Activated CD4-positive, alpha-beta memory T cell treated with anti-CD3 and anti-CD28 coated beads, Interleukin-2, amount 10 ng/mL, durations not matched to agents 7 days and 5 days (primary cell): ENCODE measurements at regions not wholly inside any gene's neighbourhood (a gene's known extent, or its start where the extent isn't known, plus 50 kb on each side); places are given as distances from the start of the nearest gene placed in this dataset.
"Not testable (repeated sequence)": the region's sequence is repeated elsewhere in the genome, so short reads cannot be mapped to it uniquely, and the experiment has no call there.

Experiments used
- CTCF ChIA-PET: fragments of 350-600 bp; sonication (Branson Sonifier 250); formaldehyde crosslinking; loops from one replicate; lab custom pipeline; 2021; ENCODE audit warnings: antibody characterized with exemption, inconsistent platforms; lab: Charles Lee
- POLR2A ChIA-PET: fragments of 350-600 bp; sonication (Branson Sonifier 250); formaldehyde crosslinking; loops from one replicate; lab custom pipeline; 2021; ENCODE audit warnings: antibody characterized with exemption; lab: Charles Lee
- DNase-seq: peaks from one replicate; pipeline ENCODE4 v3.0.0-alpha.2; 2020
- H3K27ac Mint-ChIP-seq: one replicate; pipeline ENCODE4 v1.8.0; 2021; ENCODE audit warnings: mild to moderate bottlenecking, mixed read lengths
- H3K27me3 Mint-ChIP-seq: one replicate; pipeline ENCODE4 v1.8.0; 2021; ENCODE audit warnings: mixed read lengths
- H3K36me3 Mint-ChIP-seq: one replicate; pipeline ENCODE4 v1.8.0; 2021; ENCODE audit warnings: low read depth, mixed read lengths
- H3K4me1 Mint-ChIP-seq: one replicate; pipeline ENCODE4 v1.8.0; 2021; ENCODE audit warnings: mixed read lengths
- H3K4me3 Mint-ChIP-seq: one replicate; pipeline ENCODE4 v1.8.0; 2021; ENCODE audit warnings: mild to moderate bottlenecking, mixed read lengths
- H3K9me3 Mint-ChIP-seq: one replicate; pipeline ENCODE4 v1.8.0; 2021; ENCODE audit warnings: mixed read lengths

GRCh38 chr16:88233621-88234420 lies 148.9 kb upstream of the ZNF469 start:
- POLR2A ChIA-PET, H3K36me3 Mint-ChIP-seq, DNase-seq, H3K27me3 Mint-ChIP-seq, H3K27ac Mint-ChIP-seq, H3K4me3 Mint-ChIP-seq, H3K4me1 Mint-ChIP-seq, H3K9me3 Mint-ChIP-seq, CTCF ChIA-PET: not testable (repeated sequence)

GRCh38 chr16:88234421-88235271 lies 148.1 kb upstream of the ZNF469 start:
- CTCF ChIA-PET, H3K27ac Mint-ChIP-seq, H3K4me3 Mint-ChIP-seq: not testable (repeated sequence)

GRCh38 chr16:88235691-88236090 lies 147.1 kb upstream of the ZNF469 start:
- H3K4me1 Mint-ChIP-seq, H3K27me3 Mint-ChIP-seq, H3K9me3 Mint-ChIP-seq, POLR2A ChIA-PET, H3K4me3 Mint-ChIP-seq, CTCF ChIA-PET, DNase-seq, H3K36me3 Mint-ChIP-seq, H3K27ac Mint-ChIP-seq: not testable (repeated sequence)

More at GRCh38 chr16:88234421-88235271, 148.1 kb upstream of the ZNF469 start:
- H3K4me1 Mint-ChIP-seq, H3K36me3 Mint-ChIP-seq, H3K9me3 Mint-ChIP-seq, POLR2A ChIA-PET, DNase-seq, H3K27me3 Mint-ChIP-seq: not testable (repeated sequence)

GRCh38 chr16:88236229-88236628 lies 146.5 kb upstream of the ZNF469 start:
- H3K27ac Mint-ChIP-seq, H3K4me3 Mint-ChIP-seq, DNase-seq, H3K4me1 Mint-ChIP-seq, H3K36me3 Mint-ChIP-seq, POLR2A ChIA-PET, CTCF ChIA-PET, H3K9me3 Mint-ChIP-seq, H3K27me3 Mint-ChIP-seq: not testable (repeated sequence)

- DNase-seq, H3K27ac Mint-ChIP-seq, H3K4me1 Mint-ChIP-seq, POLR2A ChIA-PET, H3K27me3 Mint-ChIP-seq, H3K36me3 Mint-ChIP-seq, H3K9me3 Mint-ChIP-seq, H3K4me3 Mint-ChIP-seq, CTCF ChIA-PET: not testable (repeated sequence)
Observed at GRCh38 chr16:88237314-88237713, 145.4 kb upstream of the ZNF469 start.

- H3K9me3 Mint-ChIP-seq, DNase-seq, H3K4me1 Mint-ChIP-seq, POLR2A ChIA-PET, H3K27ac Mint-ChIP-seq, H3K27me3 Mint-ChIP-seq, H3K4me3 Mint-ChIP-seq, CTCF ChIA-PET, H3K36me3 Mint-ChIP-seq: not testable (repeated sequence)
Observed at GRCh38 chr16:88237761-88238415, 144.9 kb upstream of the ZNF469 start.

GRCh38 chr16:88238732-88239274 lies 144.0 kb upstream of the ZNF469 start:
- H3K9me3 Mint-ChIP-seq, H3K4me3 Mint-ChIP-seq, H3K36me3 Mint-ChIP-seq, POLR2A ChIA-PET, H3K27ac Mint-ChIP-seq, CTCF ChIA-PET, H3K4me1 Mint-ChIP-seq, H3K27me3 Mint-ChIP-seq: not testable (repeated sequence)
- DNase-seq = peak; percentile 21

- H3K4me3 Mint-ChIP-seq, DNase-seq, CTCF ChIA-PET, H3K36me3 Mint-ChIP-seq, POLR2A ChIA-PET, H3K27ac Mint-ChIP-seq, H3K27me3 Mint-ChIP-seq, H3K9me3 Mint-ChIP-seq, H3K4me1 Mint-ChIP-seq: not testable (repeated sequence)
Observed at GRCh38 chr16:88240118-88240517, 142.6 kb upstream of the ZNF469 start.

- DNase-seq, CTCF ChIA-PET, POLR2A ChIA-PET, H3K9me3 Mint-ChIP-seq, H3K27me3 Mint-ChIP-seq, H3K4me1 Mint-ChIP-seq, H3K36me3 Mint-ChIP-seq, H3K4me3 Mint-ChIP-seq, H3K27ac Mint-ChIP-seq: not testable (repeated sequence)
Observed at GRCh38 chr16:88240776-88241175, 142.0 kb upstream of the ZNF469 start.

GRCh38 chr16:88241404-88242311 lies 141.1 kb upstream of the ZNF469 start:
- CTCF ChIA-PET, H3K4me1 Mint-ChIP-seq, POLR2A ChIA-PET: not testable (repeated sequence)

GRCh38 chr16:88242312-88243295 lies 140.2 kb upstream of the ZNF469 start:
- H3K27me3 Mint-ChIP-seq, H3K9me3 Mint-ChIP-seq, DNase-seq, CTCF ChIA-PET, POLR2A ChIA-PET, H3K27ac Mint-ChIP-seq, H3K36me3 Mint-ChIP-seq, H3K4me3 Mint-ChIP-seq, H3K4me1 Mint-ChIP-seq: not testable (repeated sequence)

More at GRCh38 chr16:88241404-88242311, 141.1 kb upstream of the ZNF469 start:
- not testable (repeated sequence) for H3K36me3 Mint-ChIP-seq, H3K9me3 Mint-ChIP-seq, DNase-seq, H3K27me3 Mint-ChIP-seq, H3K27ac Mint-ChIP-seq, H3K4me3 Mint-ChIP-seq
